Stimulated activated CD8-positive, alpha-beta memory T cell treated with anti-CD3 and anti-CD28 coated beads, Interleukin-7, amount 100 ng/mL, for 24 hours (primary cell): ENCODE measurements at regions not wholly inside any gene's neighbourhood (a gene's known extent, or its start where the extent isn't known, plus 50 kb on each side); places are given as distances from the start of the nearest gene placed in this dataset.

ENCODE experiments used
- DNase-seq: peaks from one replicate; pipeline ENCODE4 v3.0.0-alpha.2; 2020; ENCODE audit warnings: low read depth

- no peak for DNase-seq
Observed at GRCh38 chr2:217193431-217194340, 333.8 kb upstream of the TNP1 start.

GRCh38 chr2:217192366-217192765 is 332.5 kb upstream of the TNP1 start:
- no peak for DNase-seq

GRCh38 chr2:217189747-217190146 is 329.9 kb upstream of the TNP1 start:
- no peak for DNase-seq

- DNase-seq, result no peak
Observed at GRCh38 chr2:217189131-217189530, 329.3 kb upstream of the TNP1 start.

GRCh38 chr2:217186668-217187159 is 326.9 kb upstream of the TNP1 start:
- no peak for DNase-seq

GRCh38 chr2:217186152-217186551 is 326.3 kb upstream of the TNP1 start:
- DNase-seq, result no peak

- no peak for DNase-seq
Observed at GRCh38 chr2:217185265-217185995, 325.6 kb upstream of the TNP1 start.

GRCh38 chr2:217184242-217184641 is 324.4 kb upstream of the TNP1 start:
- DNase-seq, result no peak

- DNase-seq, result no peak
Observed at GRCh38 chr2:217183471-217183870, 323.6 kb upstream of the TNP1 start.

- no peak for DNase-seq
Observed at GRCh38 chr2:217182926-217183325, 323.1 kb upstream of the TNP1 start.

GRCh38 chr2:217181512-217181911 is 321.6 kb upstream of the TNP1 start:
- no peak for DNase-seq

- no peak for DNase-seq
Observed at GRCh38 chr2:217179854-217180253, 320.0 kb upstream of the TNP1 start.

- no peak for DNase-seq
Observed at GRCh38 chr2:217178341-217178740, 318.5 kb upstream of the TNP1 start.

- no peak for DNase-seq
Observed at GRCh38 chr2:217177720-217178119, 317.9 kb upstream of the TNP1 start.

GRCh38 chr2:217171874-217172273 is 312.0 kb upstream of the TNP1 start:
- DNase-seq, result no peak

- no peak for DNase-seq
Observed at GRCh38 chr2:217168496-217168895, 308.6 kb upstream of the TNP1 start.

GRCh38 chr2:217167531-217167930 is 307.7 kb upstream of the TNP1 start:
- DNase-seq, result no peak

GRCh38 chr2:217166241-217166850 is 306.5 kb upstream of the TNP1 start:
- DNase-seq, result no peak

- no peak for DNase-seq
Observed at GRCh38 chr2:217165547-217165946, 305.7 kb upstream of the TNP1 start.

GRCh38 chr2:217163987-217164386 is 304.1 kb upstream of the TNP1 start:
- no peak for DNase-seq

GRCh38 chr2:217162533-217162932 is 302.7 kb upstream of the TNP1 start:
- no peak for DNase-seq
